ENCODE measurements at regions not wholly inside any gene's neighbourhood (a gene's known extent, or its start where the extent isn't known, plus 50 kb on each side); places are given as distances from the start of the nearest gene placed in this dataset.

GRCh38 chr1:5643360-5644107 is 348.7 kb downstream of the NPHP4 start:
- TF ChIP-seq CTCF (IDR thresholded peaks at IDR 0.05) (no peak), POLR2A (IDR thresholded peaks at IDR 0.05) (no peak)
